Heart left ventricle (tissue), 13 donors: ENCODE measurements at regions not wholly inside any gene's neighbourhood (a gene's known extent, or its start where the extent isn't known, plus 50 kb on each side); places are given as distances from the start of the nearest gene placed in this dataset.

Experiments
- CTCF ChIP-seq, 12 donors: fragments of 200-600 bp; sonication (generic) in 4 of 12; IDR thresholded peaks; one replicate each; pipeline versions ENCODE4 v1.5.0 to v1.8.0; 2018 to 2022; ENCODE audit warnings: antibody characterized with exemption in 12 of 12, mild to moderate bottlenecking in 5 of 12
- POLR2A ChIP-seq, 2 donors: fragments of 450-650 bp; IDR thresholded peaks; one replicate each; pipeline ENCODE4 v1.6.1; 2017; ENCODE audit warnings: antibody characterized with exemption in 2 of 2, mild to moderate bottlenecking in 2 of 2, moderate library complexity in 2 of 2
- donor health status: ischemic (EF 13 %, LVEDD 7.1; RV severe dilation, severe dysfunction).
- donor health status: DM: no; HTN: yes; CAD: no.
- donor health status: DM: no; HTN: no; CAD: no.
- donor health status: ischemic (EF 25% LVEDD 6.9; RV normal size, moderate dysfunction).
- donor health status: ischemic (EF 25% LVEDD 5.7; RV mildly dilated, moderate dysfunction).
- donor health status: ischemic (EF 35%, LVEDD 5.7; RV mildly dilated, moderate dysfunction).
- donor health status: nonischemic (EF 11% LVEDD 7.7; RV severe dilation, severe dysfunction).
- donor health status: DM: yes; HTN: yes; CAD: no.
- donor health status: PGD.
- donor health status: ischemic (EF 29% LVEDD 5.4; RV normal size, mild dysfunction).
- donor health status: nonischemic (EF 23%, LVEDD 6.1; RV moderate dilation, normal function).

GRCh38 chr13:64643066-64643465 is 2587.1 kb downstream of the PCDH9 start:
- TF ChIP-seq CTCF (IDR thresholded peaks at IDR 0.05), result no peak
- TF ChIP-seq POLR2A (IDR thresholded peaks at IDR 0.05), result no peak
